ENCODE measurements at regions not wholly inside any gene's neighbourhood (a gene's known extent, or its start where the extent isn't known, plus 50 kb on each side); places are given as distances from the start of the nearest gene placed in this dataset.

- DNase-seq: no peak
These were observed 2003.4 kb downstream of the MAT2B start for GRCh38 chr5:165508861-165509260.

GRCh38 chr5:165521816-165522610 is 2016.6 kb downstream of the MAT2B start:
- peak in 2 of 3 donors; percentile 7 to 32 for DNase-seq

- peak in 1 of 3 donors; percentile 31 for DNase-seq
These were observed 2019.9 kb downstream of the MAT2B start for GRCh38 chr5:165525271-165525670.

GRCh38 chr5:165526357-165526756 is 2020.9 kb downstream of the MAT2B start:
- no peak for DNase-seq

GRCh38 chr5:165527577-165527976 is 2022.2 kb downstream of the MAT2B start:
- DNase-seq: no peak

GRCh38 chr5:165538065-165538464 is 2032.6 kb downstream of the MAT2B start:
- no peak for DNase-seq

- no peak for DNase-seq
These were observed 2054.2 kb downstream of the MAT2B start for GRCh38 chr5:165559645-165560044.

- no peak for DNase-seq
These were observed 2055.2 kb downstream of the MAT2B start for GRCh38 chr5:165560648-165561047.

- no peak for DNase-seq
These were observed 2060.5 kb downstream of the MAT2B start for GRCh38 chr5:165565911-165566310.

- DNase-seq: no peak
These were observed 2064.1 kb downstream of the MAT2B start for GRCh38 chr5:165569551-165569950.

GRCh38 chr5:165573445-165573844 is 2068.0 kb downstream of the MAT2B start:
- no peak for DNase-seq

GRCh38 chr5:165574100-165574499 is 2068.7 kb downstream of the MAT2B start:
- DNase-seq: no peak

GRCh38 chr5:165576678-165577275 is 2071.4 kb downstream of the MAT2B start:
- no peak for DNase-seq

GRCh38 chr5:165579911-165580310 is 2074.5 kb downstream of the MAT2B start:
- DNase-seq: no peak

- no peak for DNase-seq
These were observed 2089.3 kb downstream of the MAT2B start for GRCh38 chr5:165594693-165595092.

- no peak for DNase-seq
These were observed 2097.1 kb downstream of the MAT2B start for GRCh38 chr5:165602529-165602928.

GRCh38 chr5:165607026-165607425 is 2101.6 kb downstream of the MAT2B start:
- DNase-seq: no peak

- DNase-seq: no peak
These were observed 2104.5 kb downstream of the MAT2B start for GRCh38 chr5:165609871-165610270.

GRCh38 chr5:165616490-165617405 is 2111.3 kb downstream of the MAT2B start:
- DNase-seq: no peak

- no peak for DNase-seq
These were observed 2112.1 kb downstream of the MAT2B start for GRCh38 chr5:165617491-165617890.

- peak; percentile 39 to 75 (median 48) for DNase-seq
These were observed 2115.0 kb downstream of the MAT2B start for GRCh38 chr5:165620394-165620793.

- no peak for DNase-seq
These were observed 2117.6 kb downstream of the MAT2B start for GRCh38 chr5:165622864-165623536.

All from muscle of back (tissue), 3 donors.